K562 (cell line): ENCODE measurements at regions not wholly inside any gene's neighbourhood (a gene's known extent, or its start where the extent isn't known, plus 50 kb on each side); places are given as distances from the start of the nearest gene placed in this dataset.

Experiments
- ARID2 ChIP-seq: fragments of 450-650 bp; IDR thresholded peaks from 2 replicates; pipeline ENCODE4 v1.6.1; 2017; ENCODE audit warnings: antibody characterized with exemption, mild to moderate bottlenecking
- RREB1 ChIP-seq: fragments of 250-450 bp; sonication (Bioruptor Pico); IDR thresholded peaks from 2 replicates; pipeline ENCODE4 v1.4.0; 2020
- ZNF398 ChIP-seq: fragments of 250-450 bp; sonication (Bioruptor Pico); IDR thresholded peaks from 2 replicates; pipeline ENCODE4 v1.8.0; 2021; ENCODE audit warnings: moderate library complexity, mild to moderate bottlenecking, inconsistent platforms
- ZNF584 ChIP-seq: fragments of 200-800 bp; sonication (Bioruptor generic); IDR thresholded peaks from 2 replicates; pipeline ENCODE4 v1.6.1; 2016; ENCODE audit warnings: low read depth, mild to moderate bottlenecking, missing genetic modification characterization, missing compliant biosample characterization

GRCh38 chr6:145271040-145271439, 464.3 kb downstream of the EPM2A start (continued):
- TF ChIP-seq RREB1 = no peak
- TF ChIP-seq ZNF584 (CRISPR knock-in tag) = no peak
- TF ChIP-seq ARID2 = no peak
- TF ChIP-seq ZNF398 (CRISPR knock-in tag) = no peak
